Left colon (tissue), 2 donors: ENCODE measurements at regions not wholly inside any gene's neighbourhood (a gene's known extent, or its start where the extent isn't known, plus 50 kb on each side); places are given as distances from the start of the nearest gene placed in this dataset.

Source experiments
- ATAC-seq: fragments of 200-7000 bp; cut with Tn5 transposase; one replicate; pipeline ENCODE4 v1.9.1; 2020; ENCODE audit warnings: mild to moderate bottlenecking, moderate library complexity
- DNase-seq, 2 donors: peaks; one replicate each; pipeline ENCODE4 v3.0.0-alpha.2; 2020
- intact Hi-C, 2 donors: fragments of 100-400 bp; cut with DNase I in 1 of 2; cut with micrococcal nuclease in 1 of 2; formaldehyde crosslinking; loops; one replicate each; pipeline versions ENCODE4 v1.11.2 to v1.14.0; 2022; cut with DNase I, micrococcal nuclease
- donor health status: DM: no; HTN: no; CAD: no.
- donor health status: DM: yes; HTN: yes; CAD: no.

DNA sequence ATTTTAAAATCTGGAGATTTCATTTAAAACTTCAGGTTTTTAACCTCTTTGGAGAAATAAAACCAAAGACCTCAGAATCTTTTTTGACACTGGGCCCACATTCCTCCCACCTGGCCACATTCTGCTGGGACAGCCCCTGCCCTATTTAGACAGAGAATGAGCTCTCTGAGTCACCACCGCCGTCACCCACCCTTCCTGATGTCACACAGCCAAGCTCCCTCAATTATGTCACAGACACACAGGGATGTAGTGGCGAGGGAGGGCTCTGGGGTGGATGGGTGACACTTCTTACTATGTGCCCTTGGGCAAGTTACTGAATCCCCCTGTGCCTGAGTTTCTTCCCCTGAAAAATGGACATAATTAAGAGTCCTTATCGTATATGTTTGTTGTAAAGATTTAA, 162.6 kb downstream of the RAB11FIP2 start:
- intact Hi-C loops = no loop called here
- DNase-seq (no peak), ATAC-seq (no peak)

DNA sequence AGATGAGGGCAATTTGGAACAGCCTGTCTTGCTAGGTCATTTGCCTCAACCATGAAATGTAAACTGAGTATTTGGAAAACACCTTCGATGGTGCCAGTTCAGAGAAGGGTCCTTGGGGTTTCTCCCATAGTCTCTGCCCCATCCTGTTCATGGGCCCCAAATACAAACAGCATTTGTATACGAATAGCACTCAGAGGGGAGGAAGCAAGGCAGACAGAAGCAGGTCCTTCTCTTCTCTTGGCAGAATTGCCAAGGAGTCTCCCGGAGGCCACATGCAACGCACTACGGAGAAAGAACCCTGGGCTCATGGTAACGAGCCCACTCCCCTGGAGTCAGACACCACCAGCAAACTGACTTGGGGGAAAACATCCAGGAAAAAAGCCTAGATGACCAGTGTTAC, 162.1 kb downstream of the RAB11FIP2 start:
- intact Hi-C loops = no loop called here
- DNase-seq (no peak), ATAC-seq (no peak)

DNA sequence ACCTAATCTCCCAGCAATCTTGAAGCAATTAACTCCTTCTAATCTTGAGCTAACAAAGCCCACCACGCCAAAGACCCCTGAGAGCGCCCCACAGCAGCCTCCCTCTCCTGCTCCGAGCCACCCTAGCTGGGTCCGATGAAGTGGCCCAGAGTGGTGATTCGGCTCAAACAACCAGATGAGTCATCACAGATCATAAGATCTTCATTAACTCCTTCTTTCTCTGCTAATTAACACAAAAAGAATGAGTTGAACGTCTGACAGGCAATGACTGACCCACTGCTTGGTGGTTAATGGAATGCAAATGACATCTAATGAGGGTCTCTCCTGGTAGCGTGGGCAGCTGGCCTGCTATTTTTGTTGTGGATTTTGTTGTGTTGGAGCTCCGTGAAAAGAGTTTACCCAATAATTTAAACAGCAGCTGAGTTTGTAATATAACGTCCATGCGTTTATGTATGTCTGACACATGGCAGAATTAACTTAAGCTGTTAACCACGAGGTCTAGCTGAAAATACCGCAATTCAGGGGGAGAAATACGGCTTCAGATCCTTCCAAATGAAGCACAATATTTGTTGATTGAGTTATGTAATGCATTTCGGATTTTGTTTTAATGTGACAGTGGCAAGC, 161.4 kb downstream of the RAB11FIP2 start:
- DNase-seq (no peak), ATAC-seq (no peak)
- intact Hi-C loops = no loop called here

DNA sequence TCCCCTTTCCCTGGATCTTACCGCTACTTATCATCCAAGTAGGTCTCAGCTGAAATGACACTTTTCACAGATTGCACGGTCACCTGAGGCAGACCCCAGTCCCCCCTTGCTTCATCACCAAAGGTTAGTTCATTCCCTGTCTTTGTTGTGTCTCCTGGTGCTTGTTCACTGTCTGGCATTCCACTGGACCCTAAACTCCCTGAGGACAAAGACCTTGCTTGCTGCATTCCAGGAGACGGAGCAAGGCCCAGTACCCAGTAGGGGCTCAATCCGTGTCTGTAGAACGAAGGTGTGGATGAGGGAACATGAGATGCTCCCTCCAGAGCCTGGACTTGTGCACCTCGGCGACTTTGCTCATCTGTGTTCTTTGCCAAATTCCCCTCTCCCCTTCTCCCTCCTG, 160.0 kb downstream of the RAB11FIP2 start:
- intact Hi-C loops = no loop called here

GRCh38 chr10:117889664-117890063, 157.1 kb downstream of the RAB11FIP2 start:
- DNase-seq = no peak
- no peak for ATAC-seq
- intact Hi-C loops = no loop called here

More for the DNA sequence above, 160.0 kb downstream of the RAB11FIP2 start:
- ATAC-seq (no peak), DNase-seq (no peak)

DNA sequence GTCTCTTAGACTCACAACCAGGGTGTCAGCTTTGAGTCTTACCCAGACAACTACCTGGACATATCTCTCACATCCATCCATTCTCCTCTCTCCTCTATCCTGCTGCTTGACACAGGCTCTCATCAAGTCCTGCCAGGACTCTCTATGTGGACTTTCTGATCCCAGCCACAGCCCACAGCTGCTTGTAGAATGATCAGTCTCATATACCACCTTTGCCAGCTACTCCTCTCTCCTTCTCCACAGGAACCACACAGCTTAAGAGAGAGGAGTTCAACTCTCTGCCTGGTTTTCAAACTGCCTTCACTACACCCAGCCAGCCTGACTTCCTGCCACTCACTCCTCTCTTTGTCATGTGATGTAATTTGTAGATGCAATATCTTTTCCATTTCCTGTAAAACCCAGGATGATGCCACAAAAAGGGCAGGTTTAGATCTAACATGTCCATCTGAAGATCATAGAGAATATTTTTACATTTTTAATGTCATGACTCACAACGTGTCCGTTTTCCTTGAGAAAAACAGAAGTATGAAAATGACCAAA, 154.0 kb downstream of the RAB11FIP2 start:
- intact Hi-C loops = no loop called here
- DNase-seq (no peak), ATAC-seq (no peak)

GRCh38 chr10:117894339-117894738, 152.4 kb downstream of the RAB11FIP2 start:
- DNase-seq = no peak
- intact Hi-C loops = no loop called here
- no peak for ATAC-seq

DNA sequence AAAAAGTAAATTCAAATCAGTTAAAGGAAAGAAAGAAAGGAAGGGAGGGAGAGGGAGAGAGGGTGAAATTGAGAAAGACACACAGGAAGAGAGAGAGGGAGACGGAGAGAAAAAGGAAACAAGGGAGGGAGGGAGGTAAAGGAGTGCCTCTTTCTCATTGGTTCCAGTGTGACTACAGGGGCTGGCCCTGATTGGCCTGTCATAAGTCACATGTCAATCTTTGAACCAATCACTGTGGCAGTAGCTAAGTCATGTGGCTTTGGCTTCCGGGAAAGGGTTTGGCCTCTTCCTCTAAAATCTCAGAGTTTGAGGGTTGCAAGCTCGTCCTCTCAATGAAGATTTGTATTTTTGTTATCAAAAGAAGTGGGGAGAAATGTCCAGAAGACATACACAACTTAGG, 150.2 kb downstream of the RAB11FIP2 start:
- intact Hi-C loops = no loop called here
- DNase-seq (no peak), ATAC-seq (no peak)

DNA sequence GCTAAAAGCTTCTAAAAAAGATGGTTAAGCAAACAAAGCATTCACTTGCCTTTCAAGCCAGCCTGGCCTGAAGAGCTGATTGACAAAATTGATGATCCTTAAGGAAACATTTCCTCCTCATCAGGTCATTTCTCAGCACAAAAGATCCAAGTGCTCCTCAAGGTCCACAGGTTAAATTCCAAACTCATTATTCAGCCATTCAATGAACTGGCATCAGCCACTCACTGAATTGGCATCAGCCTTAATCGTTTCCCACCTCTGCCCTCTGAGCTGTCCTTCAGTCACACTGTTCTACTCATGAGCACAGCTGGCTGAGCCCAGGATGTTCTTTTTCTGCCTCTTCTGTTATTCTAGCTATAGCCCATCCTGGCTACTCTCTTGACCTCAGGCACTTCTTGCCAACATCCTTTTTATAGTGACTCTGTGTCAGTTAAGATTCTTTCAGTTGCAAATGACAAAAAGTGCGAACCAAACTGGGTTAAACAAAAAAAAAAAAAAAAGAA, 147.5 kb downstream of the RAB11FIP2 start:
- no peak for ATAC-seq
- intact Hi-C loops = no loop called here
- DNase-seq = no peak

- no peak for DNase-seq
- intact Hi-C loops = no loop called here
- ATAC-seq = no peak
Observed at GRCh38 chr10:117900280-117900679, 146.5 kb downstream of the RAB11FIP2 start.

GRCh38 chr10:117903854-117904253, 142.9 kb downstream of the RAB11FIP2 start:
- no peak for DNase-seq
- no peak for ATAC-seq
- intact Hi-C loops = no loop called here

DNA sequence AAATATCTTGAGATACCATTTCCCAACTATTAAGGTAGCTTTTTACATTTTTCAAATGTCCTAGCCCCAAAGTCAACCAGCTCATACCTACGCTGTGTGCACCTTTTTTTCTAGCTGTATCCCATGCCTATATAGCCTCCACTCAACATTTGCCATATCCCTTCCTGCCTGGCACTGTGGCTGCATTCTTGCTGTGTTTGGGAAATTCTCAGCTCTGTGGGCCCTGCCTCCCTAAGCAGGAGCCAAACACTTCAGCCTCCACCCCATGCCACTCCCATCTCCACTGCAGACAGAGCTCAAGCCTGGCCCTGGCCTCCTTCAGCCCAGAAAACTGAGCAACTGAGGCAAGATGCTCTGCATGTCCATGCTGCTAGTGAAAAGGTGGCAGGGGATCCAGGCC, 141.3 kb downstream of the RAB11FIP2 start:
- intact Hi-C loops = no loop called here
- no peak for ATAC-seq
- DNase-seq = no peak

GRCh38 chr10:117911684-117912083, 135.1 kb downstream of the RAB11FIP2 start:
- ATAC-seq (no peak), DNase-seq (no peak)
- intact Hi-C loops = no loop called here

DNA sequence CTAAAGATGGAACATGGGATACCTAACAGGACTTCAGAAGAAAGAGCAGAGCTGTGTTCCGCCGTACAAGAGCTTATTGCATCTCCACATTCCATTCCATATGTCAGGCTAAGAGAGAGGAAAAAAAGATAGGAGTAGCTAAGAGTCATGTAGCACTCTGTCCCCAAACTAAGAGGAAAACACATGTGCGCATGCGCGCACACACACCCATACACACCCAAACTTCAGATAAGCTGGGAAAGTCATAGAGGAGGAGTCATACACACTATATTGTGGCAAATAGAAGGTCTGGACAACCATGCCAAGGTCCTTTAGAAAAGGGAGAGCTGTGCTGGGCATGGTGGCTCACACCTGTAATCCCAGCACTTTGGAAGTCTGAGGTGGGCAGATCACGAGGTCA, 132.4 kb downstream of the RAB11FIP2 start:
- ATAC-seq = no peak
- intact Hi-C loops = no loop called here
- DNase-seq = no peak

GRCh38 chr10:117920956-117921355, 125.8 kb downstream of the RAB11FIP2 start:
- ATAC-seq = no peak
- intact Hi-C loops = no loop called here
- no peak for DNase-seq

DNA sequence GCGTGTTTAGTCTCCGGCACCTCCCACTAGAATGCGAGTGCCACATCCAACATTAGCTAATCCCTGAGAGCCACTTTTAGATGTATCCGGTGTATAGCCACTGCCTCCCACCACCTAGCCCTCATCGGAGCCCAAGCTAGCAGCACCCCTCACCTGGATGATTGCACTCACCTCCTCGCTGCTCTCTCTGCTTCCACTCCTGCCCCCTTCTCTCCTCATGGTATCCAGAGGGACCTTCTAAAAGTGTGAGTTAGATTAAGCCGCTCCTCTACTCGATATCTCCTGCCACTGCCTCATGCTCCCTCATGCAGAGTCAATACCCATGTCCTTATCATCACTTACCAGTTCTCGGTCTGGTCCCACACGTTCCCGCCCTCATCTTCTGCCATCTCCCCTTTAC, 125.3 kb downstream of the RAB11FIP2 start:
- intact Hi-C loops = no loop called here
- DNase-seq (no peak), ATAC-seq (no peak)

DNA sequence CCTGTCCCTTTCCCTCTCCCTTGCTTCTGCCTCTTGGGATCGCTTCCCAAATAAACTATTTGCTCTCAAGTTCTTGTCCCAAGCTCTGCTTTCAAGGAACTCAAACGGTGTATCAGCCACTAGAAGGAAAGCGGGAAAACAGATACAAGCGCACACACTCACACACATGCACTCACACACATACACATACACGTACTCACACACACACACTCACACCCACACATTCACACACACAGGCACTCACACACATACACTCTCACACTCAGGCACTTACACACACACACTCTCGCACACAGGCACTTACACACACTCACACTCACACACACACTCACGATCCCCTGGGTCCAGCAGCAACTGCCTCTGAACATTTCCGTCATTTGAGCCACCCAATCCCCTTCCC, 121.9 kb downstream of the RAB11FIP2 start:
- no peak for ATAC-seq
- intact Hi-C loops = no loop called here
- no peak for DNase-seq

DNA sequence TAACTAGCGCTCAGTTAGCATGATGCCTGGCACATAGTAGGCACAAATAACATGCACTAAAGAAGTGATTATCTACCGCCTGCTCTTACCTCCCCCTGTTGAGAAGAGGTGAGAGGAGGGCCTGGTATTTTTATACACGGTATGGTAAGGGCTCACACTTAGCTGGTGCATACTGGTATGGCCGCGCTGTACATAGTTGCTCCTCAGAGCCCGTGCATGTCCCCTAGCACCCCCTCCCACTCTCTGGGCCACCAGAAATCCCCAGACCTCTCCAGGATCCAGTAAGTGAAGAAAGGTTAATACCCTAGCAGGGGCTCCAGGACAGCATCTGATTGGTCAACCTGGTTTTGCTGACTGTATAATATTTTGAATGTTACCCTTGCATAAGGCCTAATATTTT, 121.4 kb downstream of the RAB11FIP2 start:
- DNase-seq = no peak
- intact Hi-C loops = no loop called here
- no peak for ATAC-seq

- intact Hi-C loops = no loop called here
- ATAC-seq = no peak
- no peak for DNase-seq
Observed at GRCh38 chr10:117926491-117926890, 120.2 kb downstream of the RAB11FIP2 start.

GRCh38 chr10:117927332-117927731, 119.4 kb downstream of the RAB11FIP2 start:
- DNase-seq = no peak
- no peak for ATAC-seq
- intact Hi-C loops = no loop called here

GRCh38 chr10:117927871-117928270, 118.9 kb downstream of the RAB11FIP2 start:
- DNase-seq (no peak), ATAC-seq (no peak)
- intact Hi-C loops = no loop called here
